Liver (tissue), 8 donors: ENCODE measurements at regions not wholly inside any gene's neighbourhood (a gene's known extent, or its start where the extent isn't known, plus 50 kb on each side); places are given as distances from the start of the nearest gene placed in this dataset.

Experiments
- DNase-seq: peaks from one replicate; pipeline ENCODE4 v3.0.0-alpha.2; 2017; ENCODE audit warnings: low spot score
- H3K27ac ChIP-seq, 2 donors: one replicate each; pipeline ENCODE4 v1.7.0; 2013; ENCODE audit warnings: inconsistent platforms in 2 of 2, low read length in 2 of 2, control low read depth in 1 of 2, low read depth in 1 of 2, mild to moderate bottlenecking in 1 of 2
- H3K27me3 ChIP-seq, 4 donors: one replicate each; pipeline versions ENCODE4 v1.6.1 to v1.7.0; 2013; ENCODE audit warnings: low read length in 3 of 4, inconsistent platforms in 1 of 4, mild to moderate bottlenecking in 1 of 4, moderate library complexity in 1 of 4; ENCODE audit not compliant: control insufficient read depth in 4 of 4, insufficient read depth in 4 of 4
- H3K36me3 ChIP-seq, 4 donors: one replicate each; pipeline versions ENCODE4 v1.6.1 to v1.7.0; 2013; ENCODE audit warnings: low read length in 3 of 4, mild to moderate bottlenecking in 3 of 4, low read depth in 1 of 4, moderate library complexity in 1 of 4; ENCODE audit not compliant: control insufficient read depth in 4 of 4, insufficient read depth in 3 of 4
- H3K4me1 ChIP-seq, 4 donors: one replicate each; pipeline versions ENCODE4 v1.6.1 to v1.7.0; 2013; ENCODE audit warnings: low read length in 3 of 4, mild to moderate bottlenecking in 3 of 4, moderate library complexity in 1 of 4; ENCODE audit not compliant: control insufficient read depth in 4 of 4, insufficient read depth in 4 of 4
- H3K4me3 ChIP-seq, 3 donors: one replicate each; pipeline versions ENCODE4 v1.6.1 to v1.7.0; 2013; ENCODE audit warnings: low read length in 3 of 3, control low read depth in 1 of 3, low read depth in 1 of 3, mild to moderate bottlenecking in 1 of 3
- H3K9ac ChIP-seq, 2 donors: one replicate each; pipeline ENCODE4 v1.7.0; 2013; ENCODE audit warnings: low read length in 2 of 2, mild to moderate bottlenecking in 2 of 2, moderate library complexity in 2 of 2, control low read depth in 1 of 2, low read depth in 1 of 2
- H3K9me3 ChIP-seq, 4 donors: one replicate each; pipeline versions ENCODE4 v1.6.1 to v1.7.0; 2013; ENCODE audit warnings: low read length in 3 of 4; ENCODE audit not compliant: control insufficient read depth in 4 of 4
- FOXA2 ChIP-seq: IDR thresholded peaks from 2 replicates; pipeline ENCODE4 v1.6.1; 2016; ENCODE audit warnings: antibody characterized with exemption
- GABPA ChIP-seq, 2 donors: IDR thresholded peaks in 1 of 2; conservative IDR thresholded peaks in 1 of 2; 2 replicates each; pipeline ENCODE4 v1.6.1; 2016; ENCODE audit warnings: antibody characterized with exemption in 2 of 2, mild to moderate bottlenecking in 1 of 2, moderate library complexity in 1 of 2
- HNF4A ChIP-seq, 2 donors: conservative IDR thresholded peaks; 2 replicates each; pipeline ENCODE4 v1.6.1; 2016; ENCODE audit warnings: antibody characterized with exemption in 2 of 2, mild to moderate bottlenecking in 2 of 2
- HNF4G ChIP-seq: IDR thresholded peaks from 2 replicates; pipeline ENCODE4 v1.6.1; 2016; ENCODE audit warnings: antibody characterized with exemption
- JUND ChIP-seq, 2 donors: IDR thresholded peaks; 2 replicates each; pipeline ENCODE4 v1.6.1; 2016; ENCODE audit warnings: antibody characterized with exemption in 2 of 2
- RAD21 ChIP-seq, 2 donors: IDR thresholded peaks; 2 replicates each; pipeline ENCODE4 v1.6.1; 2016; ENCODE audit warnings: antibody characterized with exemption in 2 of 2, mild to moderate bottlenecking in 2 of 2
- RXRA ChIP-seq, 2 donors: IDR thresholded peaks; 2 replicates each; pipeline ENCODE4 v1.6.1; 2017 to 2018; ENCODE audit warnings: antibody characterized with exemption in 2 of 2, mild to moderate bottlenecking in 1 of 2
- SP1 ChIP-seq: IDR thresholded peaks from 2 replicates; pipeline ENCODE4 v1.6.1; 2018; ENCODE audit warnings: antibody characterized with exemption, mild to moderate bottlenecking
- WGBS: extraction: QIAGEN DNeasy Blood & Tissue Kit; methylation state at CpG from one replicate; pipeline ENCODE4 v1.1.7; 2013; 5-methylcytosine and 5-hydroxymethylcytosine counted together
- TF ChIP-seq, protein P1 (sequence below): IDR thresholded peaks from 2 replicates; pipeline ENCODE4 v1.6.1; 2016; ENCODE audit warnings: antibody characterized with exemption
- TF ChIP-seq, protein P2 (sequence below): IDR thresholded peaks from 2 replicates; pipeline ENCODE4 v1.6.1; 2016; ENCODE audit warnings: antibody characterized with exemption, mild to moderate bottlenecking
- TF ChIP-seq, protein P3 (sequence below): IDR thresholded peaks from 2 replicates; pipeline ENCODE4 v1.6.1; 2016; ENCODE audit warnings: antibody characterized with exemption
- TF ChIP-seq, protein P4 (sequence below): fragments of 150-350 bp; IDR thresholded peaks from 2 replicates; pipeline ENCODE4 v1.5.1; 2017; ENCODE audit warnings: improper control_type of control experiment, low read depth, low read length; ENCODE audit not compliant: missing input control
- TF ChIP-seq, protein P5 (sequence below): IDR thresholded peaks from 2 replicates; pipeline ENCODE4 v1.6.1; 2016; ENCODE audit warnings: antibody characterized with exemption
- donor health status: healthy.
- donor health status: healthy.
- donor health status: healthy.
- donor health status: healthy.
- donor health status: healthy.

- TF ChIP-seq, protein P1, sequence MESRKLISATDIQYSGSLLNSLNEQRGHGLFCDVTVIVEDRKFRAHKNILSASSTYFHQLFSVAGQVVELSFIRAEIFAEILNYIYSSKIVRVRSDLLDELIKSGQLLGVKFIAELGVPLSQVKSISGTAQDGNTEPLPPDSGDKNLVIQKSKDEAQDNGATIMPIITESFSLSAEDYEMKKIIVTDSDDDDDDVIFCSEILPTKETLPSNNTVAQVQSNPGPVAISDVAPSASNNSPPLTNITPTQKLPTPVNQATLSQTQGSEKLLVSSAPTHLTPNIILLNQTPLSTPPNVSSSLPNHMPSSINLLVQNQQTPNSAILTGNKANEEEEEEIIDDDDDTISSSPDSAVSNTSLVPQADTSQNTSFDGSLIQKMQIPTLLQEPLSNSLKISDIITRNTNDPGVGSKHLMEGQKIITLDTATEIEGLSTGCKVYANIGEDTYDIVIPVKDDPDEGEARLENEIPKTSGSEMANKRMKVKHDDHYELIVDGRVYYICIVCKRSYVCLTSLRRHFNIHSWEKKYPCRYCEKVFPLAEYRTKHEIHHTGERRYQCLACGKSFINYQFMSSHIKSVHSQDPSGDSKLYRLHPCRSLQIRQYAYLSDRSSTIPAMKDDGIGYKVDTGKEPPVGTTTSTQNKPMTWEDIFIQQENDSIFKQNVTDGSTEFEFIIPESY, result no peak
- TF ChIP-seq FOXA2, result no peak
These were observed 337.1 kb upstream of the CA10 start (continued) for GRCh38 chr17:52495646-52496045.

DNA sequence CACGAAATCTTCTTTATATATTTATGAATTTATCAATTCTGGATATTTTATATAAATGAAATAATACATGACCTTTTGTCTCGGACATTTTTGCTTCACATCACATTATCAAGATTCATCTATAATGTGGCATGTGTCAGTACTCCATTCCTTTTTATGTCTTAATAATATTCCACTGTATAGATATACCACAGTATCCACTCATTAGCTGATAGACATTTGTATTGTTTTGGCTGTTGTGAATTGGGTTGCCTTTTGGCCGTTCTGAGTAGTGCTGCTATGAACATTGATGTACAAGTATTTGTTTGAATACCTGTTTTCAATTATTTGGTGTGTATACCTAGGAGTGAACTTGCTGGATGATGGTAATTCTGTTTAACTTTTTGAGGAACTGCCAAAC, 323.8 kb upstream of the CA10 start:
- no peak for TF ChIP-seq HNF4G
- no peak for TF ChIP-seq HNF4A (conservative IDR thresholded peaks at IDR 0.05)
- DNase-seq, result no peak
- Histone ChIP-seq H3K27ac (no peak overlapping the region), H3K4me3 (no peak overlapping the region), H3K9ac (no peak overlapping the region), H3K9me3 (no peaks in the 10 kb centered on the region), H3K36me3 (no peaks in the 10 kb centered on the region), H3K4me1 (no peaks in the 10 kb centered on the region), H3K27me3 (no peaks in the 10 kb centered on the region)
- 47% methylated on average over 3 of the region's 3 CpGs for whole genome bisulfite sequencing

- no peaks in the 10 kb centered on the region for H3K9me3 ChIP-seq
- H3K27ac ChIP-seq, result no peak overlapping the region
- H3K36me3 ChIP-seq, result no peaks in the 10 kb centered on the region
- no peak overlapping the region for H3K9ac ChIP-seq
- WGBS, result 78% methylated on average over 9 of the region's 9 CpGs
- peaks cover 0 to 3% (median 0%) of the 10 kb centered on the region in 4 donors for H3K27me3 ChIP-seq
- TF ChIP-seq, protein P2, sequence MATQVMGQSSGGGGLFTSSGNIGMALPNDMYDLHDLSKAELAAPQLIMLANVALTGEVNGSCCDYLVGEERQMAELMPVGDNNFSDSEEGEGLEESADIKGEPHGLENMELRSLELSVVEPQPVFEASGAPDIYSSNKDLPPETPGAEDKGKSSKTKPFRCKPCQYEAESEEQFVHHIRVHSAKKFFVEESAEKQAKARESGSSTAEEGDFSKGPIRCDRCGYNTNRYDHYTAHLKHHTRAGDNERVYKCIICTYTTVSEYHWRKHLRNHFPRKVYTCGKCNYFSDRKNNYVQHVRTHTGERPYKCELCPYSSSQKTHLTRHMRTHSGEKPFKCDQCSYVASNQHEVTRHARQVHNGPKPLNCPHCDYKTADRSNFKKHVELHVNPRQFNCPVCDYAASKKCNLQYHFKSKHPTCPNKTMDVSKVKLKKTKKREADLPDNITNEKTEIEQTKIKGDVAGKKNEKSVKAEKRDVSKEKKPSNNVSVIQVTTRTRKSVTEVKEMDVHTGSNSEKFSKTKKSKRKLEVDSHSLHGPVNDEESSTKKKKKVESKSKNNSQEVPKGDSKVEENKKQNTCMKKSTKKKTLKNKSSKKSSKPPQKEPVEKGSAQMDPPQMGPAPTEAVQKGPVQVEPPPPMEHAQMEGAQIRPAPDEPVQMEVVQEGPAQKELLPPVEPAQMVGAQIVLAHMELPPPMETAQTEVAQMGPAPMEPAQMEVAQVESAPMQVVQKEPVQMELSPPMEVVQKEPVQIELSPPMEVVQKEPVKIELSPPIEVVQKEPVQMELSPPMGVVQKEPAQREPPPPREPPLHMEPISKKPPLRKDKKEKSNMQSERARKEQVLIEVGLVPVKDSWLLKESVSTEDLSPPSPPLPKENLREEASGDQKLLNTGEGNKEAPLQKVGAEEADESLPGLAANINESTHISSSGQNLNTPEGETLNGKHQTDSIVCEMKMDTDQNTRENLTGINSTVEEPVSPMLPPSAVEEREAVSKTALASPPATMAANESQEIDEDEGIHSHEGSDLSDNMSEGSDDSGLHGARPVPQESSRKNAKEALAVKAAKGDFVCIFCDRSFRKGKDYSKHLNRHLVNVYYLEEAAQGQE, result no peak
- no peak for TF ChIP-seq FOXA2
- no peak for TF ChIP-seq JUND (IDR thresholded peaks at IDR 0.05)
- no peak for TF ChIP-seq GABPA (IDR thresholded peaks at IDR 0.05 in 1 of 2, conservative IDR thresholded peaks at IDR 0.05 in 1 of 2)
- no peak for TF ChIP-seq RAD21 (IDR thresholded peaks at IDR 0.05)
- TF ChIP-seq, protein P3, sequence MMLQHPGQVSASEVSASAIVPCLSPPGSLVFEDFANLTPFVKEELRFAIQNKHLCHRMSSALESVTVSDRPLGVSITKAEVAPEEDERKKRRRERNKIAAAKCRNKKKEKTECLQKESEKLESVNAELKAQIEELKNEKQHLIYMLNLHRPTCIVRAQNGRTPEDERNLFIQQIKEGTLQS, result no peak
- TF ChIP-seq, protein P4, sequence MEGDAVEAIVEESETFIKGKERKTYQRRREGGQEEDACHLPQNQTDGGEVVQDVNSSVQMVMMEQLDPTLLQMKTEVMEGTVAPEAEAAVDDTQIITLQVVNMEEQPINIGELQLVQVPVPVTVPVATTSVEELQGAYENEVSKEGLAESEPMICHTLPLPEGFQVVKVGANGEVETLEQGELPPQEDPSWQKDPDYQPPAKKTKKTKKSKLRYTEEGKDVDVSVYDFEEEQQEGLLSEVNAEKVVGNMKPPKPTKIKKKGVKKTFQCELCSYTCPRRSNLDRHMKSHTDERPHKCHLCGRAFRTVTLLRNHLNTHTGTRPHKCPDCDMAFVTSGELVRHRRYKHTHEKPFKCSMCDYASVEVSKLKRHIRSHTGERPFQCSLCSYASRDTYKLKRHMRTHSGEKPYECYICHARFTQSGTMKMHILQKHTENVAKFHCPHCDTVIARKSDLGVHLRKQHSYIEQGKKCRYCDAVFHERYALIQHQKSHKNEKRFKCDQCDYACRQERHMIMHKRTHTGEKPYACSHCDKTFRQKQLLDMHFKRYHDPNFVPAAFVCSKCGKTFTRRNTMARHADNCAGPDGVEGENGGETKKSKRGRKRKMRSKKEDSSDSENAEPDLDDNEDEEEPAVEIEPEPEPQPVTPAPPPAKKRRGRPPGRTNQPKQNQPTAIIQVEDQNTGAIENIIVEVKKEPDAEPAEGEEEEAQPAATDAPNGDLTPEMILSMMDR, result no peak
- TF ChIP-seq HNF4G, result no peak
- TF ChIP-seq, protein P1, result no peak
- TF ChIP-seq, protein P5, sequence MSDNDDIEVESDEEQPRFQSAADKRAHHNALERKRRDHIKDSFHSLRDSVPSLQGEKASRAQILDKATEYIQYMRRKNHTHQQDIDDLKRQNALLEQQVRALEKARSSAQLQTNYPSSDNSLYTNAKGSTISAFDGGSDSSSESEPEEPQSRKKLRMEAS, result no peak
- TF ChIP-seq SP1, result no peak
- TF ChIP-seq RXRA (IDR thresholded peaks at IDR 0.05), result no peak
- TF ChIP-seq HNF4A (conservative IDR thresholded peaks at IDR 0.05), result no peak
- H3K4me3 ChIP-seq, result no peak overlapping the region
- H3K4me1 ChIP-seq, result no peaks in the 10 kb centered on the region
- no peak for DNase-seq
These were observed 319.5 kb upstream of the CA10 start for GRCh38 chr17:52477824-52478699.
